Tibial artery (tissue), 4 donors: ENCODE measurements at regions not wholly inside any gene's neighbourhood (a gene's known extent, or its start where the extent isn't known, plus 50 kb on each side); places are given as distances from the start of the nearest gene placed in this dataset.

Experiments used
- DNase-seq, 2 donors: peaks; one replicate each; pipeline ENCODE4 v3.0.0-alpha.2; 2019
- H3K27ac ChIP-seq, 2 donors: fragments of 200-600 bp; sonication (generic) in 1 of 2; 1 replicate in 1 of 2; 2 replicates in 1 of 2; pipeline ENCODE4 v1.5.1; 2018 to 2019; ENCODE audit warnings: mild to moderate bottlenecking in 1 of 2
- H3K27me3 ChIP-seq, 2 donors: fragments of 200-600 bp; sonication (generic) in 1 of 2; one replicate each; pipeline versions ENCODE4 v1.5.1 to v1.6.0; 2016 to 2019
- H3K36me3 ChIP-seq, 3 donors: fragments of 200-600 bp; sonication (generic) in 2 of 3; one replicate each; pipeline ENCODE4 v1.5.1; 2016 to 2019; ENCODE audit warnings: mild to moderate bottlenecking in 2 of 3
- H3K4me1 ChIP-seq, 4 donors: fragments of 200-600 bp; sonication (generic) in 2 of 4; 1 replicate in 3 of 4; 2 replicates in 1 of 4; pipeline ENCODE4 v1.5.1; 2016 to 2019
- H3K4me3 ChIP-seq, 2 donors: fragments of 200-600 bp; sonication (generic) in 1 of 2; 1 replicate in 1 of 2; 2 replicates in 1 of 2; pipeline ENCODE4 v1.5.1; 2018 to 2019; ENCODE audit warnings: mild to moderate bottlenecking in 2 of 2
- H3K9me3 ChIP-seq, 3 donors: fragments of 200-600 bp; sonication (generic) in 1 of 3; one replicate each; pipeline ENCODE4 v1.5.1; 2016 to 2019
- intact Hi-C: fragments of 100-400 bp; cut with DNase I; formaldehyde crosslinking; loops from one replicate; pipeline ENCODE4 v1.15.0; 2023; ENCODE audit warnings: low total_unique reads
- TF ChIP-seq, protein P1 (sequence below), 2 experiments: fragments of 200-600 bp in 1 of 2; fragments of 450-650 bp in 1 of 2; IDR thresholded peaks; one replicate each; pipeline ENCODE4 v1.5.1; 2017 to 2019; ENCODE audit warnings: antibody characterized with exemption in 2 of 2, mild to moderate bottlenecking in 1 of 2, moderate library complexity in 1 of 2

DNA sequence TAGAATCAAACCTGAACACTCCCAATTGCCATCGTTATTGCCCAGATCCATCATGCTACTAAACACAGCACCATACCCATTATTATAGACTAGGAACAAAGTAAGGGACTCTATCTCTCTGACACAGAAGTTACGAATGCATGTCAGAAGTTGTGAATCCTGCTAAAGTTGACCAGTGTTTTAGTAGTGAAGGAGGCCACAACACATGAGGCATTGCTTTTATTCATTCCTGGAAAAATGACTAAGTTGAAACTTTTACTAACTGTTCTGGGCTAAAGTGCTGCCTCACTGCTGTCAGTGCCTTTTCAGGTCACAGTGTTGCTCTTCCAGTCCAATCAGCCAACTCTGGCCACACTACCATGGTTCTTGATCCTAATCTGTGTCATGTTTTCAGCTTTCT, 911.1 kb downstream of the TTLL7 start:
- intact Hi-C loops = no loop called here
- H3K27me3 ChIP-seq = no peaks in the 10 kb centered on the region

DNA sequence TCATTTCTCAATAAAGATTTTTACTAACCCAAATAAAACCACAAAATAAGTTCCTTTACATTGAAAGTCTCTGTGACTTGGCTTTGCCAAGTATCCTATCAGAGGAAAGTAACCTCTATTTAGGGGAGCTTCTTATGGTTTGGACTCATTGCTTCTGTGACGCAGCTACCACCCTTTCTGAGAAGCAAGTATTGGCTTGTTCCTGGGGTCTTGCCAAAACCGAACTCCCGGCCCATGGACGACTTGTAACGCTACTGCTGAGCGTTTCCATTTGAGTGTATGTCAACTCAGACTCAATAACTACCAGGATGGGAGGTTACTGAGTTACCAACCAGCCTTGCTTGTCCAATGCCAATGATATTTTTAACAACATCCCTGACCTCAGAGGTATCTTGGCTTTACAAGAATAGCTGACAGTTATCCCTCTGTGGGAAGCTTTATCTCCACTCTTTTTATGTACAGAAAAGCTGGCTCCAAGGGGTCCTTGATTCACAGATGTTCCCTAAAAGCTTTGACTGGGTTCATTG, 911.9 kb downstream of the TTLL7 start:
- no peaks in the 10 kb centered on the region for H3K9me3 ChIP-seq
- intact Hi-C loops = no loop called here
- H3K4me1 ChIP-seq = no peaks in the 10 kb centered on the region
- TF ChIP-seq, protein P1, sequence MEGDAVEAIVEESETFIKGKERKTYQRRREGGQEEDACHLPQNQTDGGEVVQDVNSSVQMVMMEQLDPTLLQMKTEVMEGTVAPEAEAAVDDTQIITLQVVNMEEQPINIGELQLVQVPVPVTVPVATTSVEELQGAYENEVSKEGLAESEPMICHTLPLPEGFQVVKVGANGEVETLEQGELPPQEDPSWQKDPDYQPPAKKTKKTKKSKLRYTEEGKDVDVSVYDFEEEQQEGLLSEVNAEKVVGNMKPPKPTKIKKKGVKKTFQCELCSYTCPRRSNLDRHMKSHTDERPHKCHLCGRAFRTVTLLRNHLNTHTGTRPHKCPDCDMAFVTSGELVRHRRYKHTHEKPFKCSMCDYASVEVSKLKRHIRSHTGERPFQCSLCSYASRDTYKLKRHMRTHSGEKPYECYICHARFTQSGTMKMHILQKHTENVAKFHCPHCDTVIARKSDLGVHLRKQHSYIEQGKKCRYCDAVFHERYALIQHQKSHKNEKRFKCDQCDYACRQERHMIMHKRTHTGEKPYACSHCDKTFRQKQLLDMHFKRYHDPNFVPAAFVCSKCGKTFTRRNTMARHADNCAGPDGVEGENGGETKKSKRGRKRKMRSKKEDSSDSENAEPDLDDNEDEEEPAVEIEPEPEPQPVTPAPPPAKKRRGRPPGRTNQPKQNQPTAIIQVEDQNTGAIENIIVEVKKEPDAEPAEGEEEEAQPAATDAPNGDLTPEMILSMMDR (IDR thresholded peaks at IDR 0.05) = no peak
- no peak for DNase-seq
- no peaks in the 10 kb centered on the region for H3K27me3 ChIP-seq
- no peaks in the 10 kb centered on the region for H3K36me3 ChIP-seq
- no peak overlapping the region for H3K4me3 ChIP-seq
- H3K27ac ChIP-seq = no peak overlapping the region

More for the DNA sequence above, 911.1 kb downstream of the TTLL7 start:
- no peaks in the 10 kb centered on the region for H3K36me3 ChIP-seq
- no peak overlapping the region for H3K27ac ChIP-seq
- no peak overlapping the region for H3K4me3 ChIP-seq
- no peak for DNase-seq
- no peaks in the 10 kb centered on the region for H3K4me1 ChIP-seq
- H3K9me3 ChIP-seq = no peaks in the 10 kb centered on the region
- TF ChIP-seq, protein P1 (IDR thresholded peaks at IDR 0.05) = no peak

DNA sequence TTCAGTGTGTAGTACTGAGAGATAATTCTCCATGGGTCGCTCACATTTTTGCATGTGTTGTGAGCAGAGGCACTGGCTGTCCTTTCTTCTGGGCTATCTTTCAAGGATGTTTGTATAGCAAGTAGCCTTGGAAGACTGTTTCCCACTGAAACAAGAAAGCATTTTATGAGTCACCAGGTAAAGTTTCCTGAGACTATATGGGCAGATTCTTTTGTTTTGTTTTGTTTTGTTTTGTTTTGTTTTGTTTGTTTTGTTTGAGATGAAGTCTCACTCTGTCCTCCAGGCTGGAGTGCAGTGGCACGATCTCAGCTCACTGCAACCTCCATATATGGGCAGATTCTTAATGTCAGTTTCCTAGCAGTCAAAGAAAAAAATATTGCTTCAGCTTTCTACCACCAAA, 912.6 kb downstream of the TTLL7 start:
- no peak overlapping the region for H3K27ac ChIP-seq
- H3K4me1 ChIP-seq = no peaks in the 10 kb centered on the region
- intact Hi-C loops = no loop called here
- H3K27me3 ChIP-seq = no peaks in the 10 kb centered on the region
- DNase-seq = no peak
- no peaks in the 10 kb centered on the region for H3K36me3 ChIP-seq
- H3K4me3 ChIP-seq = no peak overlapping the region
- H3K9me3 ChIP-seq = no peaks in the 10 kb centered on the region
- TF ChIP-seq, protein P1 (IDR thresholded peaks at IDR 0.05) = no peak

DNA sequence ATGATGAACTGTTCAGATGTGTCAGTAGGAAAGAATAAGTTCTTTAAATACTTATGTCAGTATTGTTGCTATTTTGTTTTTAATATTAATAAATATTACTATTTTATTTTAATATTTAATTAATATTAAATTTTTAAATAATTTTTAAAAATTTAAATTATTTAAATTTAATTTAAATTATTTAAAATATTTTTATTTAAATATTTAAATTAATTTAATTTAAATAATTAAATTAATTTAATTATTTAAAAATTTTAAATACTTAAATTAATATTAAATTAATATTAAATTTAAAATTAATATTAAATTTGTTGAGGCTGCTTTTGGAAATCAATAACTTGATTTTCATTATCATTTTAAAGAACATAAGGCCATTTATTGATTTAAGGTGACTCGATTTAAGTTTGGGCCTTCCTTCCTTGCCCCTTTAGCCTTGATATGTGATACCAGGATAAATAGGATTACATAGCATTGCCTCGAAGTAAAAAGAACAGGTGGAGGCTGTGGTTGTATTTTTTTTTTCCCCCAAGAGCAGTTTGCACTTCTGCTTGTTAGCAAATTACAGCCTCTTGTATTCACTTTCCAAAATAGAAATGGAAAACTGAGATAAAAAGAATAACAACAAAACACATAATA, 915.2 kb downstream of the TTLL7 start:
- DNase-seq = no peak
- no peaks in the 10 kb centered on the region for H3K9me3 ChIP-seq
- H3K4me1 ChIP-seq = no peaks in the 10 kb centered on the region
- no peaks in the 10 kb centered on the region for H3K36me3 ChIP-seq
- intact Hi-C loops = no loop called here
- H3K27ac ChIP-seq = no peak overlapping the region
- H3K4me3 ChIP-seq = no peak overlapping the region
- no peaks in the 10 kb centered on the region for H3K27me3 ChIP-seq
- TF ChIP-seq, protein P1 (IDR thresholded peaks at IDR 0.05) = no peak

DNA sequence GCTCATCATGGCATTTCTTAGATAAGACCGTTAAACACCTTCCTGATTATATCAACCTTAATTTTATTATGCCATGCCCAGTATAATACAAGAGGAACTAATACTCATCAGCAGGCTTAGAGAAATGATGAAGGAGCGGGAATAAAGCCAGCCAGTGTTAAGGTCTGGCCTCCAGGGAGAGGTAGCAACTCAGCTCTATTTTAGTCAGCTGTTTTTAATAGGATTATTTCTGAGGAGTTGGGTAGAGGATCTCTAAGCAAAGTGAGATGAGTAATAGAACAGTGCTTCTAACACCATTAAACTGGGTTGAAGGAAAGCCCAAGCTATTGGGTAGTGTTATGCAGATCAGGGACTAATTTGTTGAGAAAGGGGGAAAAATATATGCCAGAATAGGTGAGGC, 921.5 kb downstream of the TTLL7 start:
- no peak overlapping the region for H3K4me3 ChIP-seq
- TF ChIP-seq, protein P1 (IDR thresholded peaks at IDR 0.05) = no peak

More for the DNA sequence above, 921.5 kb downstream of the TTLL7 start:
- no peaks in the 10 kb centered on the region for H3K4me1 ChIP-seq
- no peak for DNase-seq
- intact Hi-C loops = no loop called here
- no peaks in the 10 kb centered on the region for H3K9me3 ChIP-seq
- no peaks in the 10 kb centered on the region for H3K27me3 ChIP-seq
- H3K27ac ChIP-seq = no peak overlapping the region
- H3K36me3 ChIP-seq = no peaks in the 10 kb centered on the region
